Hematopoietic multipotent progenitor cell (in vitro differentiated cells): ENCODE measurements at regions not wholly inside any gene's neighbourhood (a gene's known extent, or its start where the extent isn't known, plus 50 kb on each side); places are given as distances from the start of the nearest gene placed in this dataset.
A peak's percentile ranks its signal among the peaks of the same experiment; 100 is the strongest.

ENCODE experiments used
- DNase-seq, 3 donors: peaks; one replicate each; pipeline ENCODE4 v3.0.0-alpha.2; 2011 to 2015; ENCODE audit warnings: low read depth in 2 of 3, low spot score in 2 of 3

DNA sequence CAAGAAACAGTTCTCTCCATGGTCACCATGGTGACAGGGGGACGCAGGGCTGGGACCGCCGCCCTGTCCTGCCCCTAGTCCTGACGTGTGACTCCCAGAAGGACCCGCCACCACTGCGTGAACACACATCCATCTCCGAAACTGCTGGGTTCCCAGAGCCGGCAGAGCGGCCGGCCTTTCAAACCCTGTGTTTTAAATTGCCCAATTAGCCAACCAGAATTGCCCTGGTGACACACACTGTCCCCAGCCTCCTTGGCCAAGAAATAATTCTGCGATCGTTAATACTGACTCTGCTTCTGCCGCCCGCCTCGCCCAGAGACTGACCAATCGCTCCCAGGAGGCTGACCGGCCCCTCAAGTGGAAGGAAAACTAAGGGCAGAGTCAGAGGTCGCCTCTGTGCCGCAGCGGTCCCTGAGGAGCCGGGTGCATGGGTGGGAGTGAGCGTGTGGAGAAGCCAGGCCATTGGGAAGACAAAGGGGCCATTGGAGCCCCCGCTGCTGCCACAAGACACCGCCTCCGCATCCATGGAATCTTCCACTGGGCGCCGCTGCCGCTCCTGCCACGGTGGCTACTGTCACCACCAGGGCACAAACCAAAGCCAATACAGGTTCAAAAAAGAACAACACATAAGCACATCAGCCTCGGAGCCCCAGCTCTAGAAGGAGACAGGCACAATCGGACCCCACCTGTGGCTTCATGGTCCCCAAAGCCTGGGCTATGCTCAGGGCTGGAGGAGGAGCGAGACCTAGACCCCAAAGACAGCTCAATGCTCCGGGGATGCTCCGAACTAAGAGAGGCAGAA is 273.2 kb downstream of the NPHP4 start:
- no peak for DNase-seq

- no peak for DNase-seq
Measured at GRCh38 chr1:5717031-5717682, 275.1 kb downstream of the NPHP4 start.

DNA sequence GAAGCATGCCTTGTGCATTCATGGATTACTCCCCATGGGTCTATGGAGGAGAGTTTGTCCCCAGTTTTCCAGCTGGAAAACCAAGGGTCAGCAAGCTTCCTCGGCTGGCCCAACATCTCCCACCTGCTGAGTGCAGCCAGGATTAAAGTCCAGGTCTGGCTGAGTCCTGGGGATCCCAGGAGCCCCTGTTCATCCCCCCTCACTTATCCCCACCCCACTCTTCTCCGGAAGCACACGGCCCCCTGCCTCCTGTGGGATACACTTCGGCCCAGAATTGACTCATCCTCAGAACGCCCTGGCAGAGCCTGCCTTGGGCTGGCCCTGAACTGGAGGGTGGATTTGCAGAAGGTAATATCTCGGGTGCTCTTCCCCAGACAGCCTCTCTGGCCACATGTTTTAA is 276.1 kb downstream of the NPHP4 start:
- DNase-seq = no peak

DNA sequence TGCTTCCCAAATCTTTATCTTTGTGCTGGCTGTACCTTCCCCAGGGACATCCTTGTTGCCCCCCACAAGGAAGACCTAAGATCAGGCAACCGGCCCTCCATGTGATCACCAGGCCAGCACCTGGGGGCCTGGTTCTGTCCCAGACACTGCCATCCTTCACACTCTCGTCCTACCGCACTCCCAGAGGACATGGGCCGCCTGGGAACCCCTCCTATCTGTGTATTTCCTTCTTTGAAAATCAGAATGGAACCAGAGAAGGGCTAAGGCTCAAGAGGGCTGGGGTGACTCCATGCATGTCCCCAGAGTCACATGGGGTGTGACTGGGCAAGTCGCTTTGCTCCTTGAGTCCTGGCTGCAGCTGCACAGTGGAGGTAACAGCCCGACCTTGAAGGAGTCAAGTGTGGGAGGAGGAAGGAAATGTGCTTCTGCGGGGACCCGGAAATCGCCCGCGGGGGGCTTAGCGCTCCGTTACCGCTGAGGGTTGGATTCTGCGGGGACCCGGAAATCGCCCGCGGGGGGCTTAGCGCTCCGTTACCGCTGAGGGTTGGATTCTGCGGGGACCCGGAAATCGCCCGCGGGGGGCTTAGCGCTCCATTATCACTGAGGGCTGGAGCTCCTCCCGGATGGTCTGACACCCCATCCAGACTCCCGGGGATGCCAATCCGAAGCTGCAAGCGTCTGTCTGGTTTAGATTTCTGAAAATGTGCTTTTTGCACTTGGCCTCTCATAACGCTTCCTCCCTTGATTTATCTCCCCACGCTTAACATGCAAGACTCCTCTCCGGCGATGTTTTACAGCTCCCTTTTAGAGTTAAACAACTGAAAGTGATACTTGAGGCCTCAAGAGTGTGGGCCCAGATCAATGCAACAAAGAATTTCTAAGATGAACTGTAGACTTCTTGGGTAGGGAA is 278.9 kb downstream of the NPHP4 start:
- DNase-seq = no peak

DNA sequence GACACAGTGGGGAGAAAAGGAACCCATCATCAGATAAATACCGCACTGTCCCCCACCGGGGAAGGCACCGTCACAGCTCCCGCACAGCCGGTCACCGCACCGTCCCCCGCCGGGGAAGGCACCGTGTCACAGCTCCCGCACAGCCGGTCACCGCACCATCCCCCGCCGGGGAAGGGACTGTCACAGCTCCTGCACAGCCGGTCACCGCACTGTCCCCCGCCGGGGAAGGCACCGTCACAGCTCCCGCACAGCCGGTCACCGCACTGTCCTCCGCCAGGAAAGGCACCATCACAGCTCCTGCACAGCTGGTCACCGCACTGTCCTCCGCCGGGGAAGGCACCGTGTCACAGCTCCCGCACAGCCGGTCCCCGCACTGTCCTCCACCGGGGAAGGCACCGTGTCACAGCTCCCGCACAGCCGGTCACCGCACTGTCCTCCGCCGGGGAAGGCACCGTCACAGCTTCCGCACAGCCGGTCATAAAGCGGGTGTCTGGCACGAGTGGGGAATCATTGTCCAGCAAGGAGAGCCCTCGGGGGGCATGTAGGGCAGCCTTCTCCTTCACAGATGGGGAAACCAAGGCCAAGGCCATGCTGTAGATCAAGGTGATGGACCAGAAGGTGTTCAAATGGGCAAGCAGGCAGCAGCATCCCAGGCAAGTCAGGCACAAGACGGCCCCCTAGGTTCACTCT is 280.1 kb downstream of the NPHP4 start:
- DNase-seq = no peak

DNA sequence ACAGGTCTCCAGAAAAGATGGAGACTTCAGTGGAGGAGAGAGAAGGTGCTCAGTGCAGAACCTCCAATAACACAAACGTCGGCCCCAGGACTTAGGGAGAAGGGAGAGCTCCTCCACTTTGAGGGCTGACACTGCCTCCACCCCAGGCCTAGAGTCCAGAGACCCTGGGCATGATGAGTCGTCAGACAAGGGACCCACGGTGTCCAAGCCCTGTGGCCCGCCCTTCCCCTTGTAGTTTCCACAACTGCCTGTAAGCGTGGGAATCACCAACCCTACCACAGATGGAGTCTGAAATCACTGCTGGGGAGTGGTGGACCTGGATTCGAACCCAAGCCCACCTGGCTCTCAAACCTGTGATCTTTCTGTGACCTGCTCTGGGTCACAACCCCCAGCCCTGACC is 281.1 kb downstream of the NPHP4 start:
- DNase-seq = no peak

DNA sequence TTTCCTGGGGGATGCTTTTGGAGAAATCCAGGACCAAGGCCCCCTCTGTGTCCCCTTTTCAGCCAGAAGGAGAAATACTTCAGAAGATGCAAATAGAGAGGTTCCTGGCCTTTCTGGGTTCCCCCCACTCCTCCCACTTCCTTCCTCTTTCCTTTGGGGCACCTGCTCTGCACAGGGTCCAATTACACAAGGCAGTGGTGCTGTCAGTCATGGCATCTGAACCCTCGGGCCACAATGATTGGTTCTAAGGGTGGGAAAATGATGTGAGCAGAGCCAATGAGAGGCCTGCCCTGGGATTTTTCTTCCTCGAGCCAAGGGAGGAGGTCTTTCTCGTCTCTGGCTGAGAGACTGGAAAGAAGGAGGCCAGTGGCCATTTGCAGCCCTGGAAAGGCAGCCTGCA is 282.2 kb downstream of the NPHP4 start:
- peak in 1 of 3 donors; percentile 29 for DNase-seq

GRCh38 chr1:5709461-5709975 is 282.7 kb downstream of the NPHP4 start:
- DNase-seq = no peak

- no peak for DNase-seq
Measured at GRCh38 chr1:5708346-5709245, 283.6 kb downstream of the NPHP4 start.

- DNase-seq = no peak
Measured at GRCh38 chr1:5707566-5708345, 284.5 kb downstream of the NPHP4 start.

DNA sequence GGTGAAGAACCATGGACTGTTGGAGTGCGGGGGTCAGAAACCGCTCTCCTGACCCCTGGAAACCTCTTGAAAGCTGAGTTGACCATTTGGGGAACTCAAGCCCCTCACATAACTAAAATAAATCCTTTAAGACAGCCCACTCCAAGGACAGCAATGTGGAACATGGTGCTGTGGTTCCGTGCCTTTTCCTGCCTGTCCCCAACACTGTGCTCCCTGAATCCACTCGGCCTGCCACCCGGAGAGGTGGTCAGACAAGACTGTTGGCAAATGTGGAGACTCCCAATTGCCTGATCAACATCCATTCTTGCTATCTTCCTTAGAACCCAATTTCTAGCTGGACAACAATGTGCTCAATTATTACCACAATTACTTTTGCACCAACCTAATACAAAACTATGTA is 286.0 kb downstream of the NPHP4 start:
- no peak for DNase-seq

DNA sequence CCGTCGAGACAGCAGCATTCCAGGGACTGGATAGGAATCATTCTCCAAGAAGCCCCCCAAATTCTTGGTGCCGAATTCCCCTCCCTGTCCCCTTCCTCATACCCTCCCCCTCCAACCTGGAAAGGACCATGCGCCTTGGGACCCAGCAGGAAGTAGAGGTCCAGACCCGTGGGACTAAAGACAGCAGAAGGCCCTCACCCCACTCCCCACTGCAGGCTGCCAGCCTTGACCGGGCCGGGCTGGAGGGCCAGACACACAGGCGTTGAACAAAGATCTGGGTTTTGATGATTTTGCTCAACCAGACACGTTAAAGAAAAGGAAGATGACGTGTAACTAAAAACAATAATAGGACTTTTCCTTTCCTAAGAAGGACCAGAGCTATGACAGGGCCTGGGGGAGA is 286.5 kb downstream of the NPHP4 start:
- DNase-seq = no peak

DNA sequence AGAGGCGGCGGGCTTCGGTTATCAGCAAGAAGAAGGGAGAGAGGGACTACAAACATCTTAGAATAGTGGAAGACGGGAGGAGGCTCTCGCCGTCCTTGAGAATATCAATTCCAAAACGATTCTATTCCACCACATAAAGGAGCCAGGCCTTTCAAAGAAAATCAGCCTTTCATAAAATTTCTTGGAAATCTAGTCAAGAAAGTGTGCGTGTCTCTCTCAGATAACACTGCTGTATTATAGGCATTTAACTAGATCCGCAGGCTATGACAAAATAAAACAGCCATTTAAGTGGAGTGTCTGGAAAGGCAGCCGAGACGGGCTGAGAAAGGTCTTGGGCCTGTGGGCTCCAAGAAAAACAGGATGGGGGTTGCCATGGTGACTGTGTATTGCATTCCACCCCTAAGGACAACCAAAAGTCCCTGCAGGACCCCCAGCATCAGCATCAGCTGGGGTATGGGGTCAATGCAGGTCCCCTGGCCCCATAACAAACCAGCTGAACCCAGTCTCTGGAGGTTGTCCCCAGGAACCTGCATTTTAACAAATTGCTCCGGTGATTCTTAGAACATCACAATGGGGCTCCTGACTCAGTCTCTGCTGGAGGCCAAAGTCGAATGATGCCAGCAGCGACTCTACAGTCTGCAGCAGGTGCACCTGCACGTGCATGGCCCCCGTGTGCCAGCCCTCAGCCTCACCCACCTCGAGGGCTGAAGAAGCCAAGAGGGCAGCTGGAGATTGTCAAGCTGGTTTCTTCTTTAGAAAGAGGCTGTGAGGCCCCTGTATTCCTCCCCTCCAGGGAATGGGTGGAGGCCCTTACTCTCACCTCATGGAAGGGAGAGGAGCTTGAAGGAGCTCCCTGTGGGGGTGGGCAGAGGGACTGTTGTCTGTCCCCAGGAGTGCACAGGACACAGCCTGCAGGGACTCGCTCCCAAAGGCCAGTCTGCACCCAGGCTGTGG is 287.4 kb downstream of the NPHP4 start:
- no peak for DNase-seq

GRCh38 chr1:5701642-5702041 is 290.6 kb downstream of the NPHP4 start:
- DNase-seq = no peak

DNA sequence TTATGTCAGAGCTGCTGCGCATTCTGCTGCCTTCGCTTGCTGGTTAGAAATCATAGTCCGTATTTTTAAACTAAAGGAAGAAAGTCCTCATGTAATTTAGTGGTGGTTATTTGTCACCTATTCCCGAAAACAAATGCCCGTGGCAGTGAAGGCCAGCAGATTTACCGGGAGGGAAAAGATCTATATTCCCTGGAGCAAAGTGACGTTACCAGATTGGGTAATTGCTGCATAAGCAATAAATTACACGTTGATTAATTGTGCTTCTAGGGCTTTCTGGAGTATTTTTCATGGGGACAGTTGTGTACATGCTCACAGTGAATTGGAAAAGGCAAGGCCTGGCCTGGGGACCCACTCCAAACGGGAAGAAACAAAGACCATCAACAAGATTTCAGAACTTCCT is 298.7 kb downstream of the NPHP4 start:
- DNase-seq = no peak

GRCh38 chr1:5692664-5693063 is 299.6 kb downstream of the NPHP4 start:
- no peak for DNase-seq

DNA sequence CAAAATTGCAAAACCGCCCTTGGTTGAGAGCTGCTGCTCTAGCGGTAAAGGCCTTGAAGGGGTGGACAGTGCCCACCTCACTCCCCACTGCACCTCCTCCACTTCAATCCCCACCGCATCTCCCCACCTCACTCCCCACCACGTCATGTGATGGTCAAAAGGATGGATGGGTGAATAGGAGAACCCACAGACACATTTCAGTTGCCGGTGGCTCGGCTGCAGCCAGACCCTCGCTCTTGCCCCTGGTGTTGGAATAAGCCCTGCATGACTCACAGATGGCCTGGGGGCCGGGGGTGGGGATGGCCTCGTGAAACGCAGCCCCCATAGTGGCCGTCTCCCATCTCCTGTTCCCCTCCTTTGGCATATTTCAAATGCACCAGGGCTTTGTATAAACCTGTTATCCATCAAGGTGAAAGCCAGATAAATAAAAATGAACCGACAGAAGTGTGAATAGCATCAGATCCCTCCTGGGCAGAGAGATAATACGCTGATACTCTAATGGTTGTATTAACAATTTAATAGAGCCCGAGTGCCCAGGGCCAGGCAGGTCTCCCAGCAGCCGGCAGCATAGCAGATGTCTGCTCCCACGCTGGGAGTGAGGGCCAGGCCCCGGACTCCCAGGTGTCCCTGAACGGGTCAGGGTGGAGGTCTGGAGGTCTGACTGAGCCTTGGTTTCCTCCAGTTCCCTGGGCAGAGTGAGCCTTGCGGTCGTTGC is 300.3 kb downstream of the NPHP4 start:
- DNase-seq = no peak
